SH-SY5Y (cell line): ENCODE measurements at regions not wholly inside any gene's neighbourhood (a gene's known extent, or its start where the extent isn't known, plus 50 kb on each side); places are given as distances from the start of the nearest gene placed in this dataset.

ENCODE experiments used
- GATA2 ChIP-seq: IDR thresholded peaks from 2 replicates; pipeline ENCODE4 v1.6.1; 2011; ENCODE audit warnings: mild to moderate bottlenecking, low read depth, low read length
- GATA3 ChIP-seq: IDR thresholded peaks from 2 replicates; pipeline ENCODE4 v1.6.1; 2011; ENCODE audit warnings: low read depth, mild to moderate bottlenecking, low read length, moderate library complexity

DNA sequence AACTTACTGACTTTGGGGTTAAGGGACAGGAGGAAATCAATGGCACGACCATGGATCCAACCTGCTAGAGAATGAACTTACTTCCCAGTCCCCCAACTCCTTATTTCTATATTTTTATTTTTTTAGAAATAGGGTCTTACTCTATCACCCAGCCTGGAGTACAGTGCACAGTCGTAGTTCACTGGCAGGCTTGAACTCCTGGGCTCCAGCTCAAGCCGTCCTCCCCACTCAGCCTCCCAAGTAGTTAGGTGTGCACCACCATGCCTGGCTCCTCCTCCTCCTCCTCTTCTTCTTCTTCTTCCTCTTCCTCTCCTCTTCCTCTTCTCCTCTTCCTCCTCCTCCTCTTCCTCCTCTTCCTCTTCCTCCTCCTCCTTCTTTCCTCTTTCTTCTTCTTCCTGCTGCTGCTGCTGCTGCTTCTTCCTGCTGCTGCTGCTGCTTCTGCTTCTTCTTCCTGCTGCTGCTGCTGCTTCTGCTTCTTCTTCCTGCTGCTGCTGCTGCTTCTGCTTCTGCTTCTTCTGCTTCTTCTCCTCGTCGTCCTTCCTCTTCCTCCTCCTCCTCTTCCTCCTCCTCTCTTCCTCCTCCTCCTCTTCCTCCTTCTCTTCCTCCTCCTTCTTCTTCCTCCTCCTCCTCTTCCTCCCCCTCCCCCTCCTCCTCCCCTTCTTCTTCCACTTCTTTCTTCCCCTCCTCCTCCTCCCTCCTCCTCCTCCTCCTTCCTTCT is 390.1 kb upstream of the RGS6 start:
- TF ChIP-seq GATA3, result no peak
- no peak for TF ChIP-seq GATA2

- no peak for TF ChIP-seq GATA3
- TF ChIP-seq GATA2, result no peak
Measured at GRCh38 chr14:71549421-71550050, 382.7 kb upstream of the RGS6 start.

GRCh38 chr14:71550367-71550766 is 381.9 kb upstream of the RGS6 start:
- TF ChIP-seq GATA2 (no peak), GATA3 (no peak)

DNA sequence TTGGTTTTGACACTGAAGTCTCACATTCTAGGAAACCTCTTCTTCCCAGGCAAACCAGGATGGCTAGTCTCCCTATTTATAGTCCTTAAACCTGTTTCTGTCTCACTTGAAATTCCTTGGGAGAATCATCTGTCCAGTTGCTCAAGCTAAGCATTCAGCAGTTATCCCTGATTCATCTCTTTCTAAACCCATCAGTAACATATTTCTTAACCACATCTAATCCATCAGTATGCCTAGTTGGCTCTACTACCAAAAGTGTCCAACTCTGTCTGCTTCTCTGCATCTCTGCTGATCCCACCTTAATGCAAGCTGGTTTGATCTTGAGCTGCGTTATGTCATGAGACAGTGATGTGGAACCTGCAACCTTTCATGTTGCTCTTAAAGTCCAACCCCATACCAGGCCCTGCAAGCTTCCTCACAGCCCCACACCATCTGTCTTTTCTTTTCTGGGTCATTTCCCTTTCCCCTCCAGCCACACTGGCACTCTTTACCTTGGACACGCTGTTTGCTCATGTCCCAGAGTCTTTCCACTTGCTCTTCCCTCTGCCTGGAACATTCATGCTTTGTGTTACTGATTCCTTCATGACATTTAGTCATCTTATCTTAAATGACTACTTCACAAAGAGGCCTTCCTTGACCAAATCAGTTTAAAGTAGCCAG is 380.8 kb upstream of the RGS6 start:
- no peak for TF ChIP-seq GATA2
- TF ChIP-seq GATA3, result no peak

DNA sequence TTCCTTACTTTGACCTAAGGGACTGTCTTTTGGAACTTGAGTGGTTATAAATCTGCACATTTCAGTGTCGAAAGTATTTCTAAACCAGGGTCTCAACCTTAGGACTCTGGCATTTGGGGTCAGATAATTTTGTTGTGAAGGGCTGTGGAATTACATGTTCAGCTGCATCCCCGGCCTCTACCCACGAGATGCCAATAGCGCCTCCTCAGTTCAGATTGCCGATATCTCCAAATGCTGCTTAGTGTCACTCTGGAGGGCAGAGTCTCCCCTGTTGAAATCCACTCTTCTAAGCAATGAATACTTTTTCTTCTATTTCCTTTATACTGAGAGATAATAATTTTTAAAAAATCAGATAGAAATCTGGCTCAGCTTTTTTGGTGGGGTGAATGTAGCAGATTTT is 379.4 kb upstream of the RGS6 start:
- TF ChIP-seq GATA2, result no peak
- no peak for TF ChIP-seq GATA3

DNA sequence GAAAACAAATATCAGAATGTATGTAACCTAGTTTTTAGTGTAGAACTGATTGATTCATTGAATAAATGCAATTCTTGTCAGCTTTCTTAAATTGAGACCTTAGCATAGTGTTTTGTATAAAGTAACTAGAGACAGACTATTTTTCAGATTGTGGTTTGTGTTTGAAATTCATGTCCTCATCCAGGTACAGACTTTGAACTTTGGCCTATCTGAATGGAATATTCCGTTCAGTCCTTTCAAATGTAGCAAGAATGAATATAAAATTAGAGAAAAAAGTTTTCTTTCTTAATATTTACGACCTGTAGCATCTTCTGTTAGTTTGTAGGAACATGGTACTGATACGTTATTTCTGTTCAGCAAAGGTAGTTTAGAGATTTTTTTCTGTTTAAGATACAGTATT is 378.4 kb upstream of the RGS6 start:
- TF ChIP-seq GATA3, result no peak
- TF ChIP-seq GATA2, result no peak

- TF ChIP-seq GATA3 (no peak), GATA2 (no peak)
Measured at GRCh38 chr14:71554323-71554722, 377.9 kb upstream of the RGS6 start.

DNA sequence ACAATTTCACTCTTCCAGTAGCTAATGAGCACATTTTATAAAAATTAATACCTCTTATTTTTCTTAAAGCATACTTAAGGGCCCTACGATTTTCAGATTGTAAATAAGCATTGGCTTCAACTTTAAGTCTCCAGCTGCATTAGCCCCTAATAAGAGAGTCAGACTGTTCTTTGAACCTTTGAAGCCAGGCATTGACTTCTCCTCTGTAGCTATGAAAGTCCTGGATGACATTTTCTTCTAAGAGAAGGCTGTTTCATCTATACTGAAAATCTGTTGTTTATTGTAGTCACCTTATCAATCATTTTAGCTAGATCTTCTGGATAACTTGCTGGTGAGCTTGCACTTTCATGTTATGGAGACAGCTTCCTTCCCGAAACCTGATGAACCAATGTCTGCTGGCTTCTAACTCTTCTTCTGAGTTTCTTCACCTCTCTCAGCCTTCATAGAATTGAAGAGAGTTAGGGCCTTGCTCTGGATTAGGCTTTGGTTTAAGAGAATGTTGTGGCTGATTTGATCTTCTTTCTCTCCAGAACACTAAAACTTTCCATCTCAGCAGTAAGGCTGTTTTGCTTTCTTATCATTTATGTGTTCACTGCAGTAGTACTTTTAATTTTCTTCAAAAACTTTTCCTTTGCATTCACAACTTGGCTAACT is 377.1 kb upstream of the RGS6 start:
- TF ChIP-seq GATA3 (no peak), GATA2 (no peak)

- TF ChIP-seq GATA2 (no peak), GATA3 (no peak)
Measured at GRCh38 chr14:71555654-71556559, 376.3 kb upstream of the RGS6 start.

GRCh38 chr14:71556730-71557129 is 375.5 kb upstream of the RGS6 start:
- TF ChIP-seq GATA3 (no peak), GATA2 (no peak)

GRCh38 chr14:71557351-71557750 is 374.9 kb upstream of the RGS6 start:
- no peak for TF ChIP-seq GATA2
- no peak for TF ChIP-seq GATA3

DNA sequence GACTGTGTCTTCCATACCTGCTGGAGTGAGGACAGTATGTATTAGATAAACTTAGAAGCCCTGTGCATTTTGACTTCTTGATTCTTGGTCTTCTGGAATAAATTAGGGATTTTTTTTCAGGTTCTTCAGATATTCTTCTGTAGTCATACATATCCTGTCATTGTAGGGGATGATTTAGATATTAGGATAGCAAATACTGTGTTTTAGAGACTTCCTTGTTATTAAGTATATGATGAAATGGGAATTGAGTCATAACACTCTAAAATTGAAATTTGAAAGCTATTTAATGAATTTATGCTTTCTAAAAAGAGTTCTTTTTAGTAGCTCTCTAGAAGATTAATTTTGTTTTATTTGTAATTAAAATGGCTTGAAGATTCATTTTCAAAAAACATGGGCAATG is 371.5 kb upstream of the RGS6 start:
- TF ChIP-seq GATA2 (no peak), GATA3 (no peak)

- no peak for TF ChIP-seq GATA3
Measured at GRCh38 chr14:71563492-71564153, 368.6 kb upstream of the RGS6 start.
